ENCODE measurements at regions not wholly inside any gene's neighbourhood (a gene's known extent, or its start where the extent isn't known, plus 50 kb on each side); places are given as distances from the start of the nearest gene placed in this dataset.
"Not testable (repeated sequence)": the region's sequence is repeated elsewhere in the genome, so short reads cannot be mapped to it uniquely, and the experiment has no call there.

DNA sequence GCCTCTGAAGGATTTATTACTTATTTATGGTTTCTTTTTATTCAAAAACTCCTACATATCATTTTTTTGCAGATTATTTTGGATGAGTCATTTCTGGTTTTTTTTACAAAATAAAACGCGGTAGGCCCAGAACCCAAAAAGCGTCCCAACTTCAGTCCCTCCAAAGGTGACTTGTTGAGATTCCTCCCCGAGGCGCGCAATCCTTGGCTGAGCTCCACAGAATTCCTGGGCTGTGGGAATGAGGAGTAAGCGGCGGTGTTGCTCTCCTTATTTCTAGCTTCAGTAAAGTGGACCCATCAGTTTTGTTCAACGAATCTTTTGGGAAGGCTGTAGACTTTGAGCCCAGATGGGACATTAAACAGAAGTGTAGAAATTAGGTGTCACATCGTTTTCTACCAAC, 67.0 kb upstream of the RMP24 start:
- FAIRE-seq, result no peak
- intact Hi-C loops (cut with micrococcal nuclease), result no loop called here

DNA sequence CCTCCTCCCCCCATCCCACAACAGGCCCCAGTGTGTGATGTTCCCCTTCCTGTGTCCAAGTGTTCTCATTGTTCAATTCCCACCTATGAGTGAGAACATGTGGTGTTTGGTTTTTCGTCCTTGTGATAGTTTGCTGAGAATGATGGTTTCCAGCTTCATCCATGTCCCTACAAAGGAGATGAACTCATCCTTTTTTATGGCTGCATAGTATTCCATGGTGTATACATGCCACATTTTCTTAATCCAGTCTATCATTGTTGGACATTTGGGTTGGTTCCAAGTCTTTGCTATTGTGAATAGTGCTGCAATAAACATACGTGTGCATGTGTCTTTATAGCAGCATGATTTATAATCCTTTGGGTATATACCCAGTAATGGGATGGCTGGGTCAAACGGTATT, 66.2 kb upstream of the RMP24 start:
- FAIRE-seq; H3K36me3 ChIP-seq (ENCODE audit: control insufficient read depth in 2 of 2, extremely low read depth in 1 of 2, insufficient read depth in 2 of 2, low read length in 2 of 2); H3K9me3 ChIP-seq (replicated peaks; ENCODE audit: control insufficient read depth, insufficient read depth, low read length); DNase-seq (ENCODE audit: low read depth, low spot score); CTCF ChIA-PET; dilution Hi-C loops (cut with MboI; ENCODE audit: extremely low pct_ligation_motif_present, low sequenced_read_pairs); H3K27me3 ChIP-seq (ENCODE audit: control insufficient read depth in 2 of 2, insufficient read depth in 2 of 2, low read length in 2 of 2); H3K4me2 ChIP-seq (ENCODE audit: insufficient read depth, low read length); POLR2A ChIA-PET; H3K9ac ChIP-seq (replicated peaks; ENCODE audit: extremely low read depth, insufficient read depth, low read length); H3K9me1 ChIP-seq (replicated peaks; ENCODE audit: control insufficient read depth, extremely low read depth, insufficient read depth, low read length); H3K4me1 ChIP-seq (ENCODE audit: control insufficient read depth, extremely low read depth, insufficient read depth, low read length); H4K20me1 ChIP-seq (replicated peaks; ENCODE audit: control insufficient read depth, extremely low read depth, insufficient read depth, low read length); H3K27ac ChIP-seq (ENCODE audit: insufficient read depth, low read depth, low read length); intact Hi-C loops (cut with micrococcal nuclease); BruUV-seq (replicated peaks); H3K79me2 ChIP-seq (ENCODE audit: control insufficient read depth, insufficient read depth, low read length); H2AFZ ChIP-seq (ENCODE audit: low read depth, low read length); H3K4me3 ChIP-seq (replicated peaks in 1 of 3; ENCODE audit: insufficient read depth in 1 of 3, low read depth in 1 of 3, low read length in 3 of 3): not testable (repeated sequence)

More for the DNA sequence above, 67.0 kb upstream of the RMP24 start:
- peaks cover 0 to 2% of the 10 kb centered on the region in 2 experiments for H3K27me3 ChIP-seq (ENCODE audit: control insufficient read depth in 2 of 2, insufficient read depth in 2 of 2, low read length in 2 of 2)
- no peaks in the 10 kb centered on the region for H3K36me3 ChIP-seq (ENCODE audit: control insufficient read depth in 2 of 2, extremely low read depth in 1 of 2, insufficient read depth in 2 of 2, low read length in 2 of 2)
- no peak for DNase-seq (ENCODE audit: low read depth, low spot score)
- no peaks in the 10 kb centered on the region for H3K4me1 ChIP-seq (ENCODE audit: control insufficient read depth, extremely low read depth, insufficient read depth, low read length)
- H3K4me3 ChIP-seq (replicated peaks in 1 of 3; ENCODE audit: insufficient read depth in 1 of 3, low read depth in 1 of 3, low read length in 3 of 3), result no peak overlapping the region
- no peaks in the 10 kb centered on the region for H4K20me1 ChIP-seq (replicated peaks; ENCODE audit: control insufficient read depth, extremely low read depth, insufficient read depth, low read length)
- H3K9me3 ChIP-seq (replicated peaks; ENCODE audit: control insufficient read depth, insufficient read depth, low read length), result no peaks in the 10 kb centered on the region
- no peak overlapping the region for H2AFZ ChIP-seq (ENCODE audit: low read depth, low read length)
- H3K9ac ChIP-seq (replicated peaks; ENCODE audit: extremely low read depth, insufficient read depth, low read length), result no peak overlapping the region
- no peaks in the 10 kb centered on the region for H3K79me2 ChIP-seq (ENCODE audit: control insufficient read depth, insufficient read depth, low read length)
- dilution Hi-C loops (cut with MboI; ENCODE audit: extremely low pct_ligation_motif_present, low sequenced_read_pairs), result no loop called here
- BruUV-seq (replicated peaks), result no TSS peak
- H3K27ac ChIP-seq (ENCODE audit: insufficient read depth, low read depth, low read length), result no peak overlapping the region
- ChIA-PET CTCF (no interaction called here), POLR2A (no interaction called here)
- TF ChIP-seq POLR2A (IDR thresholded peaks at IDR 0.05; ENCODE audit: low read depth, low read length) (no peak), FOS (IDR thresholded peaks at IDR 0.05; ENCODE audit: borderline replicate concordance, insufficient read depth, low read length) (no peak), EZH2 (IDR thresholded peaks at IDR 0.05; ENCODE audit: borderline replicate concordance, low read depth, low read length, severe bottlenecking) (no peak), POLR2AphosphoS5 (IDR thresholded peaks at IDR 0.05; ENCODE audit: insufficient read depth, low read depth, low read length) (no peak), GATA2 (IDR thresholded peaks at IDR 0.05; ENCODE audit: insufficient read depth, insufficient read length, low read depth, low read length) (no peak), JUN (IDR thresholded peaks at IDR 0.05; ENCODE audit: borderline replicate concordance, insufficient read depth, insufficient read length, low read depth) (no peak), MYC (IDR thresholded peaks at IDR 0.05; ENCODE audit: low read depth, low read length) (no peak)
- TF ChIP-seq, protein P1, sequence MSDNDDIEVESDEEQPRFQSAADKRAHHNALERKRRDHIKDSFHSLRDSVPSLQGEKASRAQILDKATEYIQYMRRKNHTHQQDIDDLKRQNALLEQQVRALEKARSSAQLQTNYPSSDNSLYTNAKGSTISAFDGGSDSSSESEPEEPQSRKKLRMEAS (IDR thresholded peaks at IDR 0.05; ENCODE audit: insufficient read depth, insufficient read length), result no peak
- TF ChIP-seq, protein P2, sequence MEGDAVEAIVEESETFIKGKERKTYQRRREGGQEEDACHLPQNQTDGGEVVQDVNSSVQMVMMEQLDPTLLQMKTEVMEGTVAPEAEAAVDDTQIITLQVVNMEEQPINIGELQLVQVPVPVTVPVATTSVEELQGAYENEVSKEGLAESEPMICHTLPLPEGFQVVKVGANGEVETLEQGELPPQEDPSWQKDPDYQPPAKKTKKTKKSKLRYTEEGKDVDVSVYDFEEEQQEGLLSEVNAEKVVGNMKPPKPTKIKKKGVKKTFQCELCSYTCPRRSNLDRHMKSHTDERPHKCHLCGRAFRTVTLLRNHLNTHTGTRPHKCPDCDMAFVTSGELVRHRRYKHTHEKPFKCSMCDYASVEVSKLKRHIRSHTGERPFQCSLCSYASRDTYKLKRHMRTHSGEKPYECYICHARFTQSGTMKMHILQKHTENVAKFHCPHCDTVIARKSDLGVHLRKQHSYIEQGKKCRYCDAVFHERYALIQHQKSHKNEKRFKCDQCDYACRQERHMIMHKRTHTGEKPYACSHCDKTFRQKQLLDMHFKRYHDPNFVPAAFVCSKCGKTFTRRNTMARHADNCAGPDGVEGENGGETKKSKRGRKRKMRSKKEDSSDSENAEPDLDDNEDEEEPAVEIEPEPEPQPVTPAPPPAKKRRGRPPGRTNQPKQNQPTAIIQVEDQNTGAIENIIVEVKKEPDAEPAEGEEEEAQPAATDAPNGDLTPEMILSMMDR (IDR thresholded peaks at IDR 0.05; ENCODE audit: extremely low read depth in 1 of 2, insufficient read depth in 1 of 2, low read depth in 1 of 2, low read length in 2 of 2), result no peak
- H3K9me1 ChIP-seq (replicated peaks; ENCODE audit: control insufficient read depth, extremely low read depth, insufficient read depth, low read length), result no peaks in the 10 kb centered on the region
- H3K4me2 ChIP-seq (ENCODE audit: insufficient read depth, low read length), result no peak overlapping the region

Measured in endothelial cell of umbilical vein (primary cell).